ENCODE measurements at regions not wholly inside any gene's neighbourhood (a gene's known extent, or its start where the extent isn't known, plus 50 kb on each side); places are given as distances from the start of the nearest gene placed in this dataset.

DNA sequence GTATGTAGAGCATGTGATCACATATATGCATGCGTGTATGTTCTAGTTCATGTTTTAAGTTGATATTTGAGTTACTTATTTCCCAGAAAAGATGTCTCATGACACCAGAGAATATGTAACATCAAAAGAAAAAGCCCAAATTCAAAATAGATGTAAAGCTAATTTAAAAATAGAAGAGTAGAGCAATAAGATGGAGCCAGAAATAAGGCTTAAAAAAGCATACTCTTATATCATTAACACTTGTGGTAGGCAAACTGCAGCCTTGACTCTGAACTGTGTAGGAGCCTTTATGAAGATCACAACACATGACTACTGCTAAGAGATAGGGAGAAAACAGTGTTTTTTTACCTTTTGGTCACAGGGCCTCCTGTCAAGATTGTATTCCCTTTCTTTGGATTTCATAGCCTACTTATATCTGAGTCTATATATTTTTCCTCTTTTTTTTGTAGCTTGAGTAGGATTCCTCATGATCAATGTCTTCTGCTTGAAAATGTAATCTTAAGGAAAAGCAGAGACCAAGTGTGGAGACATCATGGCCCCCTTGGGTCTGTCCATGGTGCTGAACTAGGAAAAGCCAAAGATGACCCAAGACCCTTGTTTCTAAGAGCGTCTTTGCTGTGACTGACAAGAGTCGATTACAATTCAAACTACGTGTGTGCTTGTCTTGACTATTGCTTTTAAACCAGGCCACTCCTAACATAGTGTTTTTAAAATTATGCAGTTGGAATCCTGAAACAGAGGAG lies 390.4 kb downstream of the SHISA9 start:
- no peak for DNase-seq (ENCODE audit: low read depth in 2 of 2)

DNA sequence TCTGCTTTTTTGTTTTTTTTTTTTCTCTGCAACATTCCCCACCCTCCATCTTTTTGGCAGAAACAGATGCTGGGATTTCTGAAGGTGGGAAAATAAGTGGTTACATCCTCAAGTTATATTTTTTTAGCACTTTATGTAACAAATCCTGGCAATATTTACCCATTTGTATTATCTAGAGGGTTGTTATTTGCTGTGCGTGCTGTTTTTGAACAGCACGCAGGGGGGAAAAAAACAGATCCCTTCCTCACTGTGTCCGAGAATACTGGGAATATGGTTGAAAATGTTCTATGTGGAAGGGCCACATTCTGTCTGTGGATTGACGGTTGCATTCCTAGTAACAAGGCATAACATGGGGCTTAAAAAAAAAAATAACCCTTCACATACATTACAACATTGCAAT lies 394.8 kb downstream of the SHISA9 start:
- DNase-seq (ENCODE audit: low read depth in 2 of 2), result no peak

DNA sequence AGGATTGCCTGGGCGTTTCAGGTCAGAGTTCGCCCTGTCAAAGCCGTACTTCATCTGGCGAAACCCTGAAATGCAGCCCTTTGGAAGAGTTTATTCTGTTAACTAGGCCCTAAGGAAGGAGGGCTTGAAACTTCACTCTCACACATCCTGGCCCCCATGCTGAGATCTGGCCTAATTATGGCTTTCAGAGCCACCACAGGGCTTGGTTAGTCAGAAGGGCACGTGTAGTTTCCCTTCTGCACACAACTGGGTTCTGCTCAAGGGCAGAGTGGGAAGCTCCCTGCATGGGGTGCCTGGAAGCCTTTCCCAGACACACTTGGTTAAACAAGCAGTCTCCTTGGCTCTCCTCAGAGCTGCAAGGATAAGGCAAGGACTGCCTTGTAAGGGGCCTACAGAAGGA lies 397.3 kb downstream of the SHISA9 start:
- DNase-seq (ENCODE audit: low read depth in 2 of 2), result no peak

DNA sequence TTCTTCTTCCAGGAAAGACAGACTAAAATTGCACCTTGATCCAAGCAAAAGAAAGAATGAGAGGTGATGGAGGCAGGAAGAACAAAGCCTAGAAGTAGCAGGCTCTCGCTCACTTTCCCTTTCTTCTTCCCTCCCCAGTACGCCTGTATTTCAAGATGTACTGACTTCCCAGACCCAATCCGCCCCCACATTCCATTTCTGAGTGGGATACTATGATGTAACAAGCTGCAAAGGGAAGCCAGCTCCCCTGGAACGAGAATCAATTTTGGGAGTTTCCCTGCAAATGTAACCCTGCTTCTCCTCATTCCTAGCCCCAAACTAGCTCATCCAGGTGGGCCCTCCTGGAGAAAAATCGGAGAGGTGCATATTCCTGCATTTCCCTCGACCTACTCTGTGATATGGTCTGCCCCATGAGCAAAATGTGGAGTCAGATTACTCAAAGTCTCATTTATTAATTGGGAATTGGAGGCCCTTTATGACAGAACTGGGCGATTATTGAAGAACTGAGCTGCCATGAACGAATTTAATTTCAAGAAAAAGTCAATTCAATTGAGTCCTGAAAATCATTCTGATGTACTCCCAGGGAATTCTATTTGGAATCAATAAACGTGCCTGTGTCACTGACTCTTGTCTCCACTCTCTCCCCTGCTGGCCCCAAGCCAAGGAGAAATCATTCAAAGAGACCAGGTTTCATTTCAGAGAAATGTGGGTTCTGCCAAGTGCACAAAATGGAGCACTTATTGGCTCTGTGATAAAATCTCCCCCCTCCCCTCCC lies 398.9 kb downstream of the SHISA9 start:
- DNase-seq (ENCODE audit: low read depth in 2 of 2), result no peak

DNA sequence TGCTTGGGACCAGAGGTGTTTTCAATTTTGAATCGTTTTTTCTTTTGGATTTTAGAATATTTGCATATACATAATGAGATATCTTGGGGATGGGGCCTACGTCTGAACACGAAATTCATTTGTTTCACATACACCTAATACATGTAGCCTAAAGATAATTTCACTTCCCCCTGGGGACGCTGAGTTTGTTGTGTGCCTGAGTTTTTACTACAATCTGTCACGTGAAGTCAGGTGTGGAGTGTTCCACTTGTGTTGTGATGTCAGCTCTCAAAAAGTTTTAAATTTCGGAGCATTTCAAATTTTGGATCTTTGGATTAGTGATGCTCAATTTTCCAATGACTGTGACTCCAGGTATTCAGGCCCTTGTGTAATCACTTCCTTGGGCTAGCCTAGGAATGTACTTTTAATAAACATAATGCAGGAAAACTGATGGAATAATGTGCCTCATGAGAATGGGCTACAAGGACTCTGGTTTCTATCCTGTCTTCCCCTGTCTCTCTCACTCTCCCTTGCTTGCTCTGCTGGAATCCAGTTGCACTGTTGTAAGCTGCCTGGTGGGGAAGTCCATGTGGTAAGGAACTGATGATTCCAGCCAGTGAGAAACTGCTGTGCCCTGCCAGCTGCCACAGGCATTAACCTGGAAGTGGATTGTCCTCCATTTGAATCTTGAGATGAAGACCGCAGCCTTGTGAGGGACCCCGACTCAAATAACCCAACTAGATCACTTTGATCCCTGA lies 403.8 kb downstream of the SHISA9 start:
- peak; percentile 10 to 16 for DNase-seq (ENCODE audit: low read depth in 2 of 2)

DNA sequence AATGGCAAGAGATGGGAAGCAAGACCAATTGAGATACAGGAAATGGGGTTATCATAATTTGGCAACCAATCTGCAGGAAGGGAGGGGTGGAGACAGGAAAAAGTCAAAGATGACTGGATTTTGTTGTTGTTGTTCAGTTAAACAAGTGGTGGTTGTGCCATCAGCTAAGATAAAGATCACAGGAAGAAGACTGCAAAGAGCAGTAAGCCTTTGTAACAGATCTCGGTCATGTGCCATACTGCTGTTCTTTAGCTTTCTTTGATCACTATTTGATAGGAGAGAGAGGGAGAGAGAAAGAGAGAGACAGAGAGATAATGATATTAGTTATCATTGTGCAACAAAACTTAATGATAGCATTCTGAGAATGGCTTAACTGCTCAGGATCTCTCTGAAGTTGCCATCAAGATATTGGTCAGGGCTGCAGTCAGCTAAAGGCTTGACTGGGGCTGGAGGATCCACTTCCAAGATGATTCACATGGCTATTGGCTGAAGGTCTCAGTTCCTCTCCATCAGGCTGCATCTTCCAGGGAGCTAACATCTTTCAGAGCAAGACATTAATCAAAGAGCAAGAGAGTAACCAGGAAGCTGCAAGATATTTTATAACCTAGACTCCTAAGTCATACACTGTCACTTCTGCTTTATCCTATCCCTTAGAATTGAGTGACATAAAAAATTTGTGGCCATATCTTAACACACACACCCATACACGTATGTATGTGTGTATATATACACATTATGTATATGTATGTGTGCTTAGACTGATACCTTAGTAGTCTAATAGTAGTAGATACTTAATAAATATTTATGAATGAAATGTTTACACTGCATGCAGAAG lies 405.0 kb downstream of the SHISA9 start:
- DNase-seq (ENCODE audit: low read depth in 2 of 2), result no peak

- DNase-seq (ENCODE audit: low read depth in 2 of 2), result peak; percentile 92 to 93
These were observed 405.9 kb downstream of the SHISA9 start for GRCh38 chr16:13307255-13307654.

DNA sequence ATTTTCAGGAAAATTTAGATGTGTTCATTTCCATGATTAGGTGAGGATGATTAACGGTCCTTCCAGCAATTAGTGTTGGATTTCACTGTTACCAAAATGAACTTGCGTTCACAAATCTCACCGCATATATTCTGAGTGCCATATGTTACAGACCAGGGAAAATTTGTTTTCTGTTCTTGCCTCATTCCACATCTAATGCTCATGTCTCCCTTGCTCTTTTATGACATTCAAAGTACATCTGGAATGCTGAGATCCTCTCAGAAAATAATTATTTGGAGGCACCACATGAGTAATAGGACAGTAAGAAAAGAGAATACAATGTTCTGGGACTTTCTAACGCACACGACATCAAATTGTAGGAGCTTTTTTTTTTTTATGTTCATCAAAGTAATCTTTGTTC lies 406.5 kb downstream of the SHISA9 start:
- peak; percentile 69 to 70 for DNase-seq (ENCODE audit: low read depth in 2 of 2)

- no peak for DNase-seq (ENCODE audit: low read depth in 2 of 2)
These were observed 410.7 kb downstream of the SHISA9 start for GRCh38 chr16:13312063-13312462.

GRCh38 chr16:13313351-13313750 lies 412.0 kb downstream of the SHISA9 start:
- DNase-seq (ENCODE audit: low read depth in 2 of 2), result no peak

- DNase-seq (ENCODE audit: low read depth in 2 of 2), result no peak
These were observed 413.2 kb downstream of the SHISA9 start for GRCh38 chr16:13314633-13315032.

- peak; percentile 44 to 47 for DNase-seq (ENCODE audit: low read depth in 2 of 2)
These were observed 414.4 kb downstream of the SHISA9 start for GRCh38 chr16:13315642-13316427.

- no peak for DNase-seq (ENCODE audit: low read depth in 2 of 2)
These were observed 420.9 kb downstream of the SHISA9 start for GRCh38 chr16:13322336-13322735.

DNA sequence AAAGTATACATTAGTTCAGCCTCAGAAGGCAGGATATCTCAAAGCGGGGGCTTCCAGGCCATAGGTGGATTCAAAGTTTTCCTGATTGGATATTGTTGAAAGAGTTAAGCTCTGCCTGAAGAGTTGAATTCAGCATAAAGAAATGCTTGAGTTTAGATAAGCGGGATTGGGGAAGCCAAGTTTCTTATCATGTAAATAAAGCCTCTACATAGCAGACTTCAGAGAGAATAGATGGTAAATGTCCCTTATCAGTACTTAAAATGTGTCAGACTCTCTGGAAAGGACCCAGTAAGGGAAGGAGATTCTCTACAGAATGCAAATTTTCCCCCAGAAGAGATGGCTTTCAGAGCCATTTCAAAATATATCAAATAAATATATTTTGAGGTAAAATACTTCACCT lies 423.5 kb downstream of the SHISA9 start:
- DNase-seq (ENCODE audit: low read depth in 2 of 2), result no peak

DNA sequence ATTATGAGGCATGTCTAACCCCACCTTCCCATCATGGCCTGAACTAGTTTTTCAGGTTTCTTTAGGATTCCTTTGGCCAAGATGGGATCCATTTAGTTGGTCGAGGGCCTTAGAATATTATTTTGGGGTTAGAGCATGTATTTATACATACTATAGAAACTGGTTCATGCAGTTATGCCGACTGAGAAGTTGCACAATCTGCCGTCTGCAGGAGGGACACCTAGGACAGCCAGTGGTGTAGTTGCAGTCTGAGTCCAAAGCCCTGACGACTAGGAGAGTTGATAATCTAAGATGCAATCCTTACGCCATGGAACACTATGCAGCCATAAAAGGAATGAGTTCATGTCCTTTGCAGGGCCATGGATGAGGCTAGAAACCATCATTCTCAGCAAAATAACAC lies 424.0 kb downstream of the SHISA9 start:
- DNase-seq (ENCODE audit: low read depth in 2 of 2), result no peak

- no peak for DNase-seq (ENCODE audit: low read depth in 2 of 2)
These were observed 430.5 kb downstream of the SHISA9 start for GRCh38 chr16:13331918-13332317.

DNA sequence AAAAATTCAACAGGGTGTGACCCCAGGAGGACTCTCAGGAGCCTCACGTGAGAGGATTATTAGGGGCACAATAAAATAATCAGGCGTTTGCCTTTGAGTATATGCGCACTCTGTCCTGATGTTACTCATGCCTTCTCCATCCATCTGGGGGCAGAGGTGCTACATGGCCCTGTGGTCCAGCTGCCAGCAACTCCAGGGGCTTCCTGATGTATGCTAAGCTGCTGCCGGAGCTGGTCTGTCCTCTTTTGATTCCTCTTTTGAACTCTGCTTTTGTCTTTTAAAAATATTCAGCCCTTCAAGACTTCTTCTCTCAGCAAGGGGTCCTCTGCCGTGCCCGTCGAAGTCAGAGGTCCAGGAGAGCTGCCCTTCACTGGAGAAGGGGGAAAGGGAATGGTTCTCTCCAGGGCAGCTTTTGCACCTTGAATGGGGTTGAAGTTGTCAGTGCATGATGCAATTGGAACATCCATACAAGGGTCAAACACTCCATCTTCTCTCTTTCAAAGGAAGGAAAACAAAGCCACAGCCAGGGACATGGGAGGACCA lies 431.4 kb downstream of the SHISA9 start:
- DNase-seq (ENCODE audit: low read depth in 2 of 2), result no peak

GRCh38 chr16:13333336-13333735 lies 431.9 kb downstream of the SHISA9 start:
- DNase-seq (ENCODE audit: low read depth in 2 of 2), result no peak

DNA sequence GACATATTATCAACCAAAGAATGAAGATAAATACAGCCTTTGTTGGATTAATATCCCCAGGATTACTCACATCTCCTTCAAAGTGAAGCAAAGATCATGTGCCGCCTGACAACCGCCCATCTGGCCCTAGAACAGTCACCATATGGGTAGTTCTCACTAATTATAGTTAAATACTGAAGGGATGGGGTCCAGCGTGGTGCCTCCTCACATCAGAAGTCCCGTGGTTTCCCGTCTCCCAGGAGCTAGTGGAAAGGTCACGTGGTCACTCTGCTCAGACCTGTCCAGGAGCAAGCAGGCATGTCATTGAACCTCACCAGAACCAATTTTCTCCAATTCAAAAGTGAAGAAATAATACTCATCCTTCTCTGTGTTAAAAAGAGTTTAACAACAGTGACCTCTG lies 434.5 kb downstream of the SHISA9 start:
- no peak for DNase-seq (ENCODE audit: low read depth in 2 of 2)

DNA sequence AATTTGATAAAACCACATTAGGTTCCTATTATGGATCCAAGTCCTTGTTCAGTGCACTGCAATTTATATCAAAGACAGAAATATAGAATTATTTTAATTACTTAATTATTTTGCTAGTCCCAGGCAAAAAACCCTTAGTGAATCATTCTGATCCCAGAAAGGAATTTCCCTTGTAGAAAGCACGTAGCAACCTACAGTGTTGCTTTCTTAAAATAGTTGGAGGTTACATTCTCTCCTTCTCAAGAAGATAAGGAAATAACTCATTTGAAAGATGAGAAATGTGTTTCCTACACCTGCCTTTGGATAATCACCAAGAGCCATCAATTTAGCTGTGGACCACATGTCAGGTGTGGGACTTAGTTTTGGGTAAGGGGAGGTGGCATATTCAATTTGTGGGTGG lies 434.9 kb downstream of the SHISA9 start:
- no peak for DNase-seq (ENCODE audit: low read depth in 2 of 2)
